ENCODE measurements at regions not wholly inside any gene's neighbourhood (a gene's known extent, or its start where the extent isn't known, plus 50 kb on each side); places are given as distances from the start of the nearest gene placed in this dataset.

DNA sequence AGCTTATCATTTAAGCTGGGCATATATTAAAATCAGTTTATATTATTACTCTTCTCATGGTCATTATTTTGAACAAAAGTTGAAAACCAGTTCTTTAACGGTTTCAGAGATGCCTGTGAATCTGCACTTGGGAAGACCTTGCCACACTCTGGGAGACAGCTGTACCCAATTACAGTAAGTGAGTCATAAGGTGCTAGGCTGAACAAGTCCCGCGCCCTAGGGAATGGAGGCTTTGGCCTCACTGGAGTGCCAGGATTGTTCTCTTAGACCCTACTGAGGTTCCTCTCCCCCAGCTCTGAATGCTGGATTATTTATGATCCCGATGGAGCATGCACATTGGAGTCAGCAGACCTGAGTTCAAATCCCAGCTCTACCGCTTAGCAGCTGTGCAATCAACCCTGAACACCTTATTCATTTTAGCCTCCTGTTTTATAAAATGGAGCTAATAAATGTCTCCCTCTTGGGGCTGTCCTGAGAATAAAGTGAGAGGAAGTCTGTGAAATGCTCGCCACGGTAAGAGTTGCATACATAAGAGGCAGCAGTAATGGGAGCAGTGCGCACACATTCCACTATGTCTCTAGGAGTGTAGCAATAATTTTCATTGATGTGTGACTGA is 266.2 kb downstream of the FOXD2 start:
- TF ChIP-seq, protein P1, sequence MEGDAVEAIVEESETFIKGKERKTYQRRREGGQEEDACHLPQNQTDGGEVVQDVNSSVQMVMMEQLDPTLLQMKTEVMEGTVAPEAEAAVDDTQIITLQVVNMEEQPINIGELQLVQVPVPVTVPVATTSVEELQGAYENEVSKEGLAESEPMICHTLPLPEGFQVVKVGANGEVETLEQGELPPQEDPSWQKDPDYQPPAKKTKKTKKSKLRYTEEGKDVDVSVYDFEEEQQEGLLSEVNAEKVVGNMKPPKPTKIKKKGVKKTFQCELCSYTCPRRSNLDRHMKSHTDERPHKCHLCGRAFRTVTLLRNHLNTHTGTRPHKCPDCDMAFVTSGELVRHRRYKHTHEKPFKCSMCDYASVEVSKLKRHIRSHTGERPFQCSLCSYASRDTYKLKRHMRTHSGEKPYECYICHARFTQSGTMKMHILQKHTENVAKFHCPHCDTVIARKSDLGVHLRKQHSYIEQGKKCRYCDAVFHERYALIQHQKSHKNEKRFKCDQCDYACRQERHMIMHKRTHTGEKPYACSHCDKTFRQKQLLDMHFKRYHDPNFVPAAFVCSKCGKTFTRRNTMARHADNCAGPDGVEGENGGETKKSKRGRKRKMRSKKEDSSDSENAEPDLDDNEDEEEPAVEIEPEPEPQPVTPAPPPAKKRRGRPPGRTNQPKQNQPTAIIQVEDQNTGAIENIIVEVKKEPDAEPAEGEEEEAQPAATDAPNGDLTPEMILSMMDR (conservative IDR thresholded peaks at IDR 0.05): no peak; the same call in 1 of the 2 replicates
- TF ChIP-seq EZH2 (IDR thresholded peaks at IDR 0.05; ENCODE audit: low read depth): no peak
- ChIA-PET CTCF (no interaction called here), POLR2A (ENCODE audit: unreplicated experiment) (no interaction called here)
- Histone ChIP-seq H3K36me3 (ENCODE audit: low read depth) (no peaks in the 10 kb centered on the region), H4K20me1 (ENCODE audit: insufficient read depth) (no peaks in the 10 kb centered on the region), H3K79me2 (ENCODE audit: low read depth) (no peaks in the 10 kb centered on the region), H3K4me1 (replicated peaks; ENCODE audit: insufficient read depth) (no peaks in the 10 kb centered on the region), H3F3A (ENCODE audit: insufficient read depth, low read depth) (no peaks in the 10 kb centered on the region), H3K4me3 (no peak overlapping the region), H3K4me2 (no peak overlapping the region), H2AFZ (no peak overlapping the region), H3K9me3 (ENCODE audit: insufficient read depth, low read depth) (no peaks in the 10 kb centered on the region), H3K27ac (no peak overlapping the region), H3K27me3 (ENCODE audit: insufficient read depth, low read depth) (no peaks in the 10 kb centered on the region), H3K9me2 (ENCODE audit: insufficient read depth) (no peaks in the 10 kb centered on the region)
- BruUV-seq (replicated peaks): no TSS peak
- intact Hi-C loops (cut with micrococcal nuclease; ENCODE audit: unreplicated experiment): no loop called here
- DNase-seq: no peak

DNA sequence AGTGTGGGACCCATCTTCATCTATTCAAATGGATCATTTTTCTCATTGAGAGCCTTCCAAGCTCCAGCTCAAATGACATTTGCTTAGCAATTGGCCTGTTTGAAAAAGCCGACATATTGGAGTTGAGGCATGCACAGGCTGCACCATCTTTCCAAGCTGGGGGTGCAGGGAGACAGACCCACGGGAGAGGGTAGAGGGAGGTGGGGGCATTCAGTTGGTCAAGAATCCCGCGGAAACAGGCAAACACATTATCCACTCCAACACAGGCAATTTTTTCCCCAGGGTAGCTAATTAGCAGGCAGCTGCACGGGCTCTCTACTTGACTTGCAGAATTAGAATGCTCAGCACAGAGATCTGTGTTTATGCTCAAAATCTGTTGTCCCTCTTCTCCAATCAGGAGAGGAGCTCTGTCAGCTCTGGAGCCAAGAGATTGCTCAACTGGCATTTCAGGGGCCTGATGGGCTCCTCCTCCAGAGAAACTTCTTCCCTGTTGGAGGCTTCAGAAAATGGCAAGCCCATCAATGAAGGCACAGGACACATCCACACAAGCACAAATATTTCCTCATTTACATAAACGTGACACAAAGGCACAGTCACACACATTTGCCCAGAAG is 267.8 kb downstream of the FOXD2 start:
- intact Hi-C loops (cut with micrococcal nuclease; ENCODE audit: unreplicated experiment): no loop called here
- H3K36me3 ChIP-seq (ENCODE audit: low read depth): no peaks in the 10 kb centered on the region
- no peaks in the 10 kb centered on the region for H3K9me2 ChIP-seq (ENCODE audit: insufficient read depth)
- no peaks in the 10 kb centered on the region; the same call in 1 of the 2 replicates for H3K4me1 ChIP-seq (replicated peaks; ENCODE audit: insufficient read depth)
- no peak for DNase-seq
- TF ChIP-seq, protein P1 (conservative IDR thresholded peaks at IDR 0.05): no peak
- no peak for TF ChIP-seq EZH2 (IDR thresholded peaks at IDR 0.05; ENCODE audit: low read depth)
- H3F3A ChIP-seq (ENCODE audit: insufficient read depth, low read depth): no peaks in the 10 kb centered on the region
- ChIA-PET CTCF (interaction anchor here (0.6 kb wide), 1 partner anchor 743 kb away, joined by 3 read pairs; no protein-coding TSS in a partner anchor), POLR2A (ENCODE audit: unreplicated experiment) (no interaction called here)
- no TSS peak for BruUV-seq (replicated peaks)
- H3K9me3 ChIP-seq (ENCODE audit: insufficient read depth, low read depth): no peaks in the 10 kb centered on the region
- no peak overlapping the region for H2AFZ ChIP-seq
- no peak overlapping the region for H3K27ac ChIP-seq
- no peak overlapping the region for H3K4me3 ChIP-seq
- H4K20me1 ChIP-seq (ENCODE audit: insufficient read depth): no peaks in the 10 kb centered on the region
- H3K4me2 ChIP-seq: no peak overlapping the region
- H3K27me3 ChIP-seq (ENCODE audit: insufficient read depth, low read depth): peaks cover 12% of the 10 kb centered on the region
- H3K79me2 ChIP-seq (ENCODE audit: low read depth): no peaks in the 10 kb centered on the region

DNA sequence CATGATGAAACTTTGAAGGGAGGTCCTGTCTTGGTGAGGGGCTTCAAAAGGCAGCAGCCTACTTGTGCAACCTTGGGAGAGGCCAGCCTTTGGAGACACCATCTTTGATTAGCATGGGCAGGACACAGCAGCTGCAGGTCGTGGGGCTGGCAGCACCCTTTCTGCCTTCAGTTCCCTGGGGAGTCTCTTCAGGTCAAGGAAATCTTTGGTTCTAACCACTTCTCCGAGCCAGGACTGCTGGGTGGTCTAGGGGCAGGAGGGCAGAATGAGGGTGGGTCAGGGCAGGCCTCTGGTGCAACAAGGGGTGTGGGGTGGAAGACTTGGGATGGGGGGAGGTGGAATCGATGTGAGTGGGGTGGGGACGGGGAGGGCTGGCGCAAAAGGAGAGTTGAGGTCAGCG is 269.7 kb downstream of the FOXD2 start:
- intact Hi-C loops (cut with micrococcal nuclease; ENCODE audit: unreplicated experiment): no loop called here
- Histone ChIP-seq H3K9me2 (ENCODE audit: insufficient read depth) (no peaks in the 10 kb centered on the region), H3F3A (ENCODE audit: insufficient read depth, low read depth) (no peaks in the 10 kb centered on the region), H3K4me2 (no peak overlapping the region), H3K4me1 (replicated peaks; ENCODE audit: insufficient read depth) (no peaks in the 10 kb centered on the region; the same call in 1 of the 2 replicates), H3K9me3 (ENCODE audit: insufficient read depth, low read depth) (no peaks in the 10 kb centered on the region), H3K79me2 (ENCODE audit: low read depth) (no peaks in the 10 kb centered on the region), H3K27ac (no peak overlapping the region), H3K27me3 (ENCODE audit: insufficient read depth, low read depth) (peaks cover 27% of the 10 kb centered on the region), H2AFZ (no peak overlapping the region), H3K36me3 (ENCODE audit: low read depth) (no peaks in the 10 kb centered on the region), H3K4me3 (no peak overlapping the region), H4K20me1 (ENCODE audit: insufficient read depth) (no peaks in the 10 kb centered on the region)
- no TSS peak for BruUV-seq (replicated peaks)
- ChIA-PET POLR2A (ENCODE audit: unreplicated experiment) (no interaction called here), CTCF (no interaction called here)
- DNase-seq: no peak
- TF ChIP-seq, protein P1 (conservative IDR thresholded peaks at IDR 0.05): no peak
- TF ChIP-seq EZH2 (IDR thresholded peaks at IDR 0.05; ENCODE audit: low read depth): no peak
